Vagina (tissue), 2 donors: ENCODE measurements at regions not wholly inside any gene's neighbourhood (a gene's known extent, or its start where the extent isn't known, plus 50 kb on each side); places are given as distances from the start of the nearest gene placed in this dataset.

Experiments
- DNase-seq, 2 donors: peaks; one replicate each; pipeline ENCODE4 v3.0.0-alpha.2; 2017; ENCODE audit errors: extremely low spot score in 2 of 2
- H3K27ac ChIP-seq: fragments of 200-600 bp; sonication (generic); one replicate; pipeline ENCODE4 v1.5.1; 2019
- H3K27me3 ChIP-seq: fragments of 200-600 bp; sonication (generic); one replicate; pipeline ENCODE4 v1.5.1; 2019
- H3K36me3 ChIP-seq, 2 donors: fragments of 200-600 bp; sonication (generic); one replicate each; pipeline ENCODE4 v1.5.1; 2017 to 2019
- H3K4me1 ChIP-seq: fragments of 200-600 bp; sonication (generic); one replicate; pipeline ENCODE4 v1.5.1; 2019
- H3K4me3 ChIP-seq, 2 donors: fragments of 200-600 bp; sonication (generic); 1 replicate in 1 of 2; 2 replicates in 1 of 2; pipeline ENCODE4 v1.5.1; 2016 to 2019
- H3K9me3 ChIP-seq: fragments of 200-600 bp; sonication (generic); one replicate; pipeline ENCODE4 v1.5.1; 2019
- POLR2A ChIP-seq, 2 donors: fragments of 450-650 bp; IDR thresholded peaks; one replicate each; pipeline ENCODE4 v1.6.1; 2017; ENCODE audit warnings: antibody characterized with exemption in 2 of 2, mild to moderate bottlenecking in 2 of 2, moderate library complexity in 2 of 2
- POLR2AphosphoS5 ChIP-seq, 2 donors: sonication (generic); formaldehyde crosslinking; IDR thresholded peaks; one replicate each; pipeline ENCODE4 v1.9.0; 2017; ENCODE audit warnings: antibody characterized with exemption in 2 of 2, mild to moderate bottlenecking in 2 of 2, low read depth in 1 of 2; ENCODE audit not compliant: insufficient read depth in 1 of 2
- intact Hi-C: fragments of 100-400 bp; cut with DNase I; formaldehyde crosslinking; loops from one replicate; pipeline ENCODE4 v1.15.1; 2023
- TF ChIP-seq, protein P1 (sequence below), 3 experiments: fragments of 450-650 bp in 2 of 3; fragments of 200-600 bp in 1 of 3; sonication (generic) in 1 of 3; IDR thresholded peaks; one replicate each; pipeline ENCODE4 v1.5.1; 2017 to 2019; ENCODE audit warnings: antibody characterized with exemption in 3 of 3, mild to moderate bottlenecking in 2 of 3, moderate library complexity in 2 of 3

DNA sequence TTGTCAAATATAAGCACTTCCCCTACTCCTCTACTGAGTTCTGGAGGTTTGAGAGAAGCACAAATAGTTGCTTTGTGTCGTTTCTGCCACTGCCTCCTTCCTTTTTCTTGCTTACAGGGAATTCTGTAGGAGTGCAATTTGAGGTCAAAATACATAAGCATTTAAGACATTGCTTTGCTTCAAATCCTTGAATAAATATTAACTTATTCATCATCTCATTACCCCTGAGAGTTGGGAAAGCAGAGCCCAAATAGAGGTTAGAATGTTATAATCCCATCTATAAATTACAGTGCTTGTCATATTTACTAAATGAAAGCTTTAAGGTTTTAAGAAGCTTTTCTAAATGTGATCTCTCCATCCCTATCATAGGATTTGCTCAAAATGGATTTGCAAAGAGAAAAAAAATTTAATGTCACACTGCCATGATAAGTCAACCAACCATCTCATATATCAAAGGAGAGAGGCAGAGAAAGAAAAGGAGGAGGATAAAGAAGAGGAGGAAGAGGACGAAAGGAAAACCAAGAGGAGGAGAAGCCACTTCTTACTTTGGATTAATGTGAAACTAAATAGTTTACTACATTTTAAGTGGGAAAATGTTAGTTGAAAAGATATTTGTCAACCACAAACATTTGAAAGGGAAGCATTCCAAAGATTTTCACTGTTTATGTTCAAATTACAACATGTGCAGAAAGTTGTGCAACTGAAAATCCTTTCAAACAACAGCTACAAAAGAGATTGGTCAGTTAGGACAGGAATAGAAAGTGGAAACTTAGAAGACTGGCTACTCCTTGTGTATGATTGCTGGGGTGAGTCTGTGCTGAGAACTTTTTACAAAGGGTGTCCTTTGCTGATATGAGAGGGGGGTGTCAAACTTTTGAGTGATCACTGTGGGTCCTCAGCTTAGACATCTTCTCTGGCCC, 277.3 kb upstream of the FN1 start:
- TF ChIP-seq POLR2A (IDR thresholded peaks at IDR 0.05), result no peak
- TF ChIP-seq, protein P1, sequence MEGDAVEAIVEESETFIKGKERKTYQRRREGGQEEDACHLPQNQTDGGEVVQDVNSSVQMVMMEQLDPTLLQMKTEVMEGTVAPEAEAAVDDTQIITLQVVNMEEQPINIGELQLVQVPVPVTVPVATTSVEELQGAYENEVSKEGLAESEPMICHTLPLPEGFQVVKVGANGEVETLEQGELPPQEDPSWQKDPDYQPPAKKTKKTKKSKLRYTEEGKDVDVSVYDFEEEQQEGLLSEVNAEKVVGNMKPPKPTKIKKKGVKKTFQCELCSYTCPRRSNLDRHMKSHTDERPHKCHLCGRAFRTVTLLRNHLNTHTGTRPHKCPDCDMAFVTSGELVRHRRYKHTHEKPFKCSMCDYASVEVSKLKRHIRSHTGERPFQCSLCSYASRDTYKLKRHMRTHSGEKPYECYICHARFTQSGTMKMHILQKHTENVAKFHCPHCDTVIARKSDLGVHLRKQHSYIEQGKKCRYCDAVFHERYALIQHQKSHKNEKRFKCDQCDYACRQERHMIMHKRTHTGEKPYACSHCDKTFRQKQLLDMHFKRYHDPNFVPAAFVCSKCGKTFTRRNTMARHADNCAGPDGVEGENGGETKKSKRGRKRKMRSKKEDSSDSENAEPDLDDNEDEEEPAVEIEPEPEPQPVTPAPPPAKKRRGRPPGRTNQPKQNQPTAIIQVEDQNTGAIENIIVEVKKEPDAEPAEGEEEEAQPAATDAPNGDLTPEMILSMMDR (IDR thresholded peaks at IDR 0.05), result no peak
- TF ChIP-seq POLR2AphosphoS5 (IDR thresholded peaks at IDR 0.05; ENCODE audit: insufficient read depth in 1 of 2, low read depth in 1 of 2), result no peak
- no peak for DNase-seq
- no peaks in the 10 kb centered on the region for H3K36me3 ChIP-seq
- H3K27me3 ChIP-seq, result no peaks in the 10 kb centered on the region
- H3K27ac ChIP-seq, result peak overlapping the region; percentile 39
- H3K4me1 ChIP-seq, result peaks cover 20% of the 10 kb centered on the region
- no peaks in the 10 kb centered on the region for H3K9me3 ChIP-seq
- no peak overlapping the region for H3K4me3 ChIP-seq
- intact Hi-C loops, result no loop called here

DNA sequence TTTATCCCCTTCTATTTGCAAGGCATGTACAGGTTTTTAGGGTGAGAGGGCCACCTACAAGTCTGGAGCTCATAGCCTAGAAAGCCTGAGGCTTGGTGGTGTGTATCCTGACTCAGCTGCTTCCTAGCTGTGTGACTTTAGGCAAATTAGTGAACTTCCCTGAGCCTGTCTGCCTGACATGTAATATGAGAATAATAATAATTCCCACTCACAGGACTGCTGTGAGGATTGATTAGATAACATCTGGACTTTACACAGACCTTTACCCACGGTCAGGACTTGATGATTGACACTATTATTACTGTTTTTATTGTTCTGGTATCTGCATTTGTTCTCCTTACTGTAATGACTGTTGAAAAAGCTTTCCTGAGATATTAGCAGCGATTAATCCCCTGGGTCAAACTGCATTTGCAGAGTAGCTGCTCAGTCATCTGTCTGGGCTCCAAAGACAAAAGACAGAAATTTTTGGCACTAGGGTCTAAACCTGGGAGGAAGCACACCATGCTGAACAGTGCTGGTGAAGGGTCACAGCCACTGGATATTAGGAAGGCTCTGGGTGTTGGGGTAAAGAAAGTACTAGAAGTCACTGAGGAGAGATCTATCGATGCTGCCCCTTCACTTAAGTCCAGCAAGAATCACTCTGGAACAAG, 276.5 kb upstream of the FN1 start:
- H3K27ac ChIP-seq, result peak overlapping the region; percentile 39

DNA sequence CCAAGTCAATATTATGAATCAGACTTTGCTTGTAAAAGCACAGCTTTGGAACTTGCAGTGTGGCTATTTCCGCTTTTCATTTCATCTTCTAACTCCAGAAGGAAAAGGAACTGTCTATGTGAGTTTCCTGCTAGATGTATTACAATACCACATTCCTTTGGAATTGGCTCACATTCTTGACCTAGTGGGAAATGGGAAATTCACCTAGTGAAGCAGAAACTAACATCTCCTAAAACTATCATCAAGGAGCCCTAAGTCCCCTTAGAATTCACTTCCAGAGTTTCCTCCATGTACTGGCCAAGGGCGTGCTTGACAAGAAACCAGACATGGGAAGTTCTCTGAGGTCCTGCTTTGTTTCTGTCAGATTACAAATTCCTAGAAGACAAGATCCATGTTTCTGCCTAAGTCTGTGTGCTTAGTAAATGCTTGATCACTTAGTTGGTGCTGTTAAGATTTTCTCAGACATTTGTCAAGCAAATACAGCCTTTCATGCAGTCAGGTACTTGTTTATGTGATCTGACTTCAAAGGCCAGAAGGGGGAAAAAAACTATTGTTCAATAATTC, 275.7 kb upstream of the FN1 start:
- no peak overlapping the region for H3K4me3 ChIP-seq
- H3K27me3 ChIP-seq, result no peaks in the 10 kb centered on the region
- no peaks in the 10 kb centered on the region for H3K9me3 ChIP-seq
- TF ChIP-seq POLR2A (IDR thresholded peaks at IDR 0.05) (no peak), POLR2AphosphoS5 (IDR thresholded peaks at IDR 0.05; ENCODE audit: insufficient read depth in 1 of 2, low read depth in 1 of 2) (no peak)
- H3K4me1 ChIP-seq, result peaks cover 20% of the 10 kb centered on the region
- intact Hi-C loops, result no loop called here
- DNase-seq, result no peak
- no peak overlapping the region for H3K27ac ChIP-seq
- H3K36me3 ChIP-seq, result no peaks in the 10 kb centered on the region

More for the DNA sequence above, 276.5 kb upstream of the FN1 start:
- no peak for DNase-seq
- Histone ChIP-seq H3K36me3 (no peaks in the 10 kb centered on the region), H3K9me3 (no peaks in the 10 kb centered on the region), H3K27me3 (no peaks in the 10 kb centered on the region), H3K4me1 (peaks cover 20% of the 10 kb centered on the region), H3K4me3 (no peak overlapping the region)
- TF ChIP-seq, protein P1 (IDR thresholded peaks at IDR 0.05), result no peak
- TF ChIP-seq POLR2A (IDR thresholded peaks at IDR 0.05) (no peak), POLR2AphosphoS5 (IDR thresholded peaks at IDR 0.05; ENCODE audit: insufficient read depth in 1 of 2, low read depth in 1 of 2) (no peak)
- intact Hi-C loops, result no loop called here

DNA sequence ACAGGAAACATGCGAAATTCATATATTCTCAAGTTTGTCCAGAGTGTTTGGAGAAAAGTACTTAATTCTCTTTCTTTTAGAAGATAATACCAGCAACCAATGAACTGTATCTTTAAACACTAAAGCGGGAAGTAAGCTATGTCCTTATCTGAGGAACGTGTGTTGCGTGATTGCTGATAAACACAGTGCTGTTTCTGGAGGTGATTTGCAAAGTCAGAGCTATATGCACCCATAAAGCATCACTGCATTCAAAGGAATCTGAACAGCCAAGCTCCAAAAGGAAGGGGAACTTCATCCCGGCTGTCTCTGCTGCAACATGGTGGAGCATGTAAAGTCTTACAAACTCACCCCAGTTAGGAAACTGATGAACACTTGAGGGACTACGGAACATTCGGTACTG, 271.7 kb upstream of the FN1 start:
- H3K27ac ChIP-seq, result no peak overlapping the region
- H3K27me3 ChIP-seq, result no peaks in the 10 kb centered on the region
- no peaks in the 10 kb centered on the region for H3K9me3 ChIP-seq
- intact Hi-C loops, result no loop called here
- no peaks in the 10 kb centered on the region for H3K36me3 ChIP-seq
- H3K4me3 ChIP-seq, result no peak overlapping the region
- no peak for DNase-seq
- H3K4me1 ChIP-seq, result peaks cover 15% of the 10 kb centered on the region
- no peak for TF ChIP-seq POLR2AphosphoS5 (IDR thresholded peaks at IDR 0.05; ENCODE audit: insufficient read depth in 1 of 2, low read depth in 1 of 2)

- DNase-seq, result no peak
- TF ChIP-seq, protein P1 (IDR thresholded peaks at IDR 0.05), result no peak
- TF ChIP-seq POLR2AphosphoS5 (IDR thresholded peaks at IDR 0.05; ENCODE audit: insufficient read depth in 1 of 2, low read depth in 1 of 2), result no peak
- no peak for TF ChIP-seq POLR2A (IDR thresholded peaks at IDR 0.05)
- Histone ChIP-seq H3K9me3 (no peaks in the 10 kb centered on the region), H3K27me3 (no peaks in the 10 kb centered on the region), H3K36me3 (no peaks in the 10 kb centered on the region), H3K4me3 (no peak overlapping the region), H3K4me1 (peaks cover 1% of the 10 kb centered on the region), H3K27ac (no peak overlapping the region)
- intact Hi-C loops, result no loop called here
Measured at GRCh38 chr2:215705771-215706361, 270.0 kb upstream of the FN1 start.
